Tibial nerve (tissue), 4 donors: ENCODE measurements at regions not wholly inside any gene's neighbourhood (a gene's known extent, or its start where the extent isn't known, plus 50 kb on each side); places are given as distances from the start of the nearest gene placed in this dataset.

Experiments
- EP300 ChIP-seq, 2 donors: sonication (generic); formaldehyde crosslinking; IDR thresholded peaks; one replicate each; pipeline ENCODE4 v1.6.1; 2017; ENCODE audit warnings: antibody characterized with exemption in 2 of 2, mild to moderate bottlenecking in 1 of 2
- POLR2A ChIP-seq, 2 donors: fragments of 450-650 bp; IDR thresholded peaks; one replicate each; pipeline ENCODE4 v1.6.1; 2017; ENCODE audit warnings: antibody characterized with exemption in 2 of 2, mild to moderate bottlenecking in 2 of 2, moderate library complexity in 2 of 2
- TF ChIP-seq, protein P1 (sequence below), 5 experiments: fragments of 200-600 bp in 3 of 5; fragments of 450-650 bp in 2 of 5; sonication (generic) in 3 of 5; IDR thresholded peaks; one replicate each; pipeline ENCODE4 v1.5.1; 2016 to 2019; ENCODE audit warnings: antibody characterized with exemption in 5 of 5, mild to moderate bottlenecking in 3 of 5, moderate library complexity in 2 of 5

DNA sequence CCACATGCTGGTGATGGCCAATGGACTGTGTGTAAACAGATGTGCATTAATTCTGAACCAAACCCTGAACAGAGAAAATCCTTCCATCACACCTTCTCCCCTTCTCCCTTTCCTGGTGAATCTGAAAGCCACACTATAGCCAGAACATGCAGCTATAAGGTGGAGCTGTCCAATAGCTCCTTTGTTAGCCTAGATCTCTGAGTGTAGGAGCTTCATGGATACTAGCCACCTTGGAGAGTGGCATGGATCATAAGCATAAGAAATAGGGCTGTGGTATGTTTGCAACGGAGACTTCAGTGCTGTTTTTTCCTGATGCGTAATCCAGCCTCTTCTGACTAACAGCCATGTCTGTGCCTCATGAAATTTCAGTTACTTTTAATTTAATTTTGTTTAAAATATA, 364.5 kb downstream of the BTG1 start:
- TF ChIP-seq, protein P1, sequence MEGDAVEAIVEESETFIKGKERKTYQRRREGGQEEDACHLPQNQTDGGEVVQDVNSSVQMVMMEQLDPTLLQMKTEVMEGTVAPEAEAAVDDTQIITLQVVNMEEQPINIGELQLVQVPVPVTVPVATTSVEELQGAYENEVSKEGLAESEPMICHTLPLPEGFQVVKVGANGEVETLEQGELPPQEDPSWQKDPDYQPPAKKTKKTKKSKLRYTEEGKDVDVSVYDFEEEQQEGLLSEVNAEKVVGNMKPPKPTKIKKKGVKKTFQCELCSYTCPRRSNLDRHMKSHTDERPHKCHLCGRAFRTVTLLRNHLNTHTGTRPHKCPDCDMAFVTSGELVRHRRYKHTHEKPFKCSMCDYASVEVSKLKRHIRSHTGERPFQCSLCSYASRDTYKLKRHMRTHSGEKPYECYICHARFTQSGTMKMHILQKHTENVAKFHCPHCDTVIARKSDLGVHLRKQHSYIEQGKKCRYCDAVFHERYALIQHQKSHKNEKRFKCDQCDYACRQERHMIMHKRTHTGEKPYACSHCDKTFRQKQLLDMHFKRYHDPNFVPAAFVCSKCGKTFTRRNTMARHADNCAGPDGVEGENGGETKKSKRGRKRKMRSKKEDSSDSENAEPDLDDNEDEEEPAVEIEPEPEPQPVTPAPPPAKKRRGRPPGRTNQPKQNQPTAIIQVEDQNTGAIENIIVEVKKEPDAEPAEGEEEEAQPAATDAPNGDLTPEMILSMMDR (IDR thresholded peaks at IDR 0.05): no peak
- no peak for TF ChIP-seq EP300 (IDR thresholded peaks at IDR 0.05)
- TF ChIP-seq POLR2A (IDR thresholded peaks at IDR 0.05): no peak
